ENCODE measurements at regions not wholly inside any gene's neighbourhood (a gene's known extent, or its start where the extent isn't known, plus 50 kb on each side); places are given as distances from the start of the nearest gene placed in this dataset.

DNA sequence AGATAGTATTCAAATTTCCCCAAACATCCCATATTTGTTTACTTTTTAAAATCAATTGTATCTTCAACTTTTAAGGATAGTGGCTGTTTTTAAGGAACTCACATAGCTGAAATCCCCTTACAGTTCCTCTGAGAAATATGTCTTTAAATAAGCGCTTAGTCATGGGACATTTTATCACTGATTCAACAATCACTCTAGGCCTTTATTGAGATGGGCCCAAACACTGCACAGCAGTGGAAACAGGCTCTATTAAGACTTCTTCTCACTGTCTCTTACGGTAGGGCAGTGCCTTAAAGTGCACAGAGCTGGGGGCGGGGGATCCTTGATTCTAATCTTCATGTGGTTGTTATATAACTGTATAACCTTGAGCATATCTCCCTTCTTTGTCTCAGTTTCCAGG, 59.8 kb upstream of the RREB1 start:
- intact Hi-C loops (cut with micrococcal nuclease) = no loop called here
- TF ChIP-seq, protein P1, sequence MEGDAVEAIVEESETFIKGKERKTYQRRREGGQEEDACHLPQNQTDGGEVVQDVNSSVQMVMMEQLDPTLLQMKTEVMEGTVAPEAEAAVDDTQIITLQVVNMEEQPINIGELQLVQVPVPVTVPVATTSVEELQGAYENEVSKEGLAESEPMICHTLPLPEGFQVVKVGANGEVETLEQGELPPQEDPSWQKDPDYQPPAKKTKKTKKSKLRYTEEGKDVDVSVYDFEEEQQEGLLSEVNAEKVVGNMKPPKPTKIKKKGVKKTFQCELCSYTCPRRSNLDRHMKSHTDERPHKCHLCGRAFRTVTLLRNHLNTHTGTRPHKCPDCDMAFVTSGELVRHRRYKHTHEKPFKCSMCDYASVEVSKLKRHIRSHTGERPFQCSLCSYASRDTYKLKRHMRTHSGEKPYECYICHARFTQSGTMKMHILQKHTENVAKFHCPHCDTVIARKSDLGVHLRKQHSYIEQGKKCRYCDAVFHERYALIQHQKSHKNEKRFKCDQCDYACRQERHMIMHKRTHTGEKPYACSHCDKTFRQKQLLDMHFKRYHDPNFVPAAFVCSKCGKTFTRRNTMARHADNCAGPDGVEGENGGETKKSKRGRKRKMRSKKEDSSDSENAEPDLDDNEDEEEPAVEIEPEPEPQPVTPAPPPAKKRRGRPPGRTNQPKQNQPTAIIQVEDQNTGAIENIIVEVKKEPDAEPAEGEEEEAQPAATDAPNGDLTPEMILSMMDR (IDR thresholded peaks at IDR 0.05; ENCODE audit: unreplicated experiment) = no peak
- peaks cover 18% of the 10 kb centered on the region for H3K4me1 Mint-ChIP-seq (ENCODE audit: insufficient read depth, unreplicated experiment)
- POLR2A ChIA-PET = interaction anchor here (0.5 to 4.6 kb wide), 10 partner anchors 10 to 191 kb away, joined by 3 to 36 read pairs (median 4); partner anchors contain the start of gene RREB1
- no peaks in the 10 kb centered on the region for H3K27me3 Mint-ChIP-seq (ENCODE audit: insufficient read depth, unreplicated experiment)
- BruUV-seq (replicated peaks) = no TSS peak
- no peak for DNase-seq (ENCODE audit: unreplicated experiment)
- H3K36me3 Mint-ChIP-seq (ENCODE audit: insufficient read depth, unreplicated experiment) = no peaks in the 10 kb centered on the region
- CTCF ChIA-PET = interaction anchor here (0.6 to 1.8 kb wide), 4 partner anchors 10 to 408 kb away, joined by 3 to 7 read pairs (median 3); no protein-coding TSS in a partner anchor
- H3K9me3 Mint-ChIP-seq (ENCODE audit: unreplicated experiment) = no peaks in the 10 kb centered on the region
- no peak overlapping the region for H3K27ac Mint-ChIP-seq (ENCODE audit: low read depth, unreplicated experiment)
- no peak overlapping the region for H3K4me3 Mint-ChIP-seq (ENCODE audit: unreplicated experiment)

GRCh38 chr6:7048894-7049293, 58.9 kb upstream of the RREB1 start:
- intact Hi-C loops (cut with micrococcal nuclease) = no loop called here
- POLR2A ChIA-PET = interaction anchor here (1.0 to 4.6 kb wide), 3 partner anchors 9 to 192 kb away, joined by 4 to 36 read pairs (median 7); no protein-coding TSS in a partner anchor
- no peaks in the 10 kb centered on the region for H3K36me3 Mint-ChIP-seq (ENCODE audit: insufficient read depth, unreplicated experiment)

DNA sequence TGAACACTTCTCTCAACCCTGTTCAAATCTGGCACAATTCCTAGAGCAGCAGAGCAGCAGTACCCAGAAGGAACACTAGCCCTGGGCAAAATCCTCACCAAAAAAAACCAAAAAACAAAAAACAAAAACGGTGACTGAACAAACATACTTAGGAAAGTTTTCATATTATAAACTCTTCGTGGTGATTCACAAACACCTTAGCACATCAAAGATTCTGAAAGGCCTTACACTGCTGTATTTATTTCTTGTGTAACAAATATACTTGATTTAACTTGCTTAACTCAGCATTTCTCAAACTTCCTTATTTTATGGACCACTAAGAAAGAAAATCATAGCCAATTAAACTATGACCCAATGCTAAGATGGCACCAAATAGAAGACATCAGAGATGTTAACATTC, 57.8 kb upstream of the RREB1 start:
- no peaks in the 10 kb centered on the region for H3K9me3 Mint-ChIP-seq (ENCODE audit: unreplicated experiment)
- no peaks in the 10 kb centered on the region for H3K27me3 Mint-ChIP-seq (ENCODE audit: insufficient read depth, unreplicated experiment)
- peak overlapping the region; percentile 93 for H3K27ac Mint-ChIP-seq (ENCODE audit: low read depth, unreplicated experiment)
- H3K4me1 Mint-ChIP-seq (ENCODE audit: insufficient read depth, unreplicated experiment) = peaks cover 18% of the 10 kb centered on the region
- POLR2A ChIA-PET = interaction anchor here (0.8 to 1.6 kb wide), 8 partner anchors 14 to 299 kb away, joined by 3 to 10 read pairs (median 4); partner anchors contain the start of gene RREB1
- no TSS peak for BruUV-seq (replicated peaks)
- peak; percentile 33 for DNase-seq (ENCODE audit: unreplicated experiment)
- peak overlapping the region; percentile 66 for H3K4me3 Mint-ChIP-seq (ENCODE audit: unreplicated experiment)
- no peaks in the 10 kb centered on the region for H3K36me3 Mint-ChIP-seq (ENCODE audit: insufficient read depth, unreplicated experiment)
- intact Hi-C loops (cut with micrococcal nuclease) = loop anchor here (2.0 to 10.0 kb wide), 2 partner anchors 59 to 265 kb away; no protein-coding TSS in a partner anchor
- CTCF ChIA-PET = no interaction called here
- TF ChIP-seq, protein P1 (IDR thresholded peaks at IDR 0.05; ENCODE audit: unreplicated experiment) = no peak

More at GRCh38 chr6:7048894-7049293, 58.9 kb upstream of the RREB1 start:
- Mint-ChIP-seq H3K9me3 (ENCODE audit: unreplicated experiment) (no peaks in the 10 kb centered on the region), H3K4me1 (ENCODE audit: insufficient read depth, unreplicated experiment) (peaks cover 18% of the 10 kb centered on the region), H3K27me3 (ENCODE audit: insufficient read depth, unreplicated experiment) (no peaks in the 10 kb centered on the region), H3K4me3 (ENCODE audit: unreplicated experiment) (no peak overlapping the region), H3K27ac (ENCODE audit: low read depth, unreplicated experiment) (no peak overlapping the region)
- CTCF ChIA-PET = interaction anchor here (0.6 to 1.8 kb wide), 2 partner anchors 12 to 1076 kb away, joined by 3 to 7 read pairs; no protein-coding TSS in a partner anchor
- DNase-seq (ENCODE audit: unreplicated experiment) = no peak
- TF ChIP-seq, protein P1 (IDR thresholded peaks at IDR 0.05; ENCODE audit: unreplicated experiment) = no peak
- no TSS peak for BruUV-seq (replicated peaks)

GRCh38 chr6:7050872-7051779, 56.6 kb upstream of the RREB1 start:
- H3K36me3 Mint-ChIP-seq (ENCODE audit: insufficient read depth, unreplicated experiment) = no peaks in the 10 kb centered on the region
- DNase-seq (ENCODE audit: unreplicated experiment) = peak; percentile 89
- H3K4me1 Mint-ChIP-seq (ENCODE audit: insufficient read depth, unreplicated experiment) = peaks cover 18% of the 10 kb centered on the region
- TF ChIP-seq, protein P1 (IDR thresholded peaks at IDR 0.05; ENCODE audit: unreplicated experiment) = no peak
- no peaks in the 10 kb centered on the region for H3K27me3 Mint-ChIP-seq (ENCODE audit: insufficient read depth, unreplicated experiment)
- CTCF ChIA-PET = no interaction called here
- H3K27ac Mint-ChIP-seq (ENCODE audit: low read depth, unreplicated experiment) = peak overlapping the region; percentile 93
- intact Hi-C loops (cut with micrococcal nuclease) = loop anchor here (2.0 to 10.0 kb wide), 2 partner anchors 58 to 266 kb away; no protein-coding TSS in a partner anchor
- no peaks in the 10 kb centered on the region for H3K9me3 Mint-ChIP-seq (ENCODE audit: unreplicated experiment)
- BruUV-seq (replicated peaks) = TSS peak; percentile 80
- H3K4me3 Mint-ChIP-seq (ENCODE audit: unreplicated experiment) = peak overlapping the region; percentile 66
- POLR2A ChIA-PET = interaction anchor here (0.6 to 1.6 kb wide), 24 partner anchors 10 to 1982 kb away, joined by 3 to 10 read pairs (median 4); partner anchors contain the start of gene RREB1

All from MCF 10A (cell line).